SK-N-MC (cell line): ENCODE measurements at regions not wholly inside any gene's neighbourhood (a gene's known extent, or its start where the extent isn't known, plus 50 kb on each side); places are given as distances from the start of the nearest gene placed in this dataset.

Experiments used
- DNase-seq: peaks from one replicate; pipeline ENCODE4 v3.0.0-alpha.2; 2011; ENCODE audit warnings: low read depth, low spot score
- H3K27ac ChIP-seq: fragments of 200-600 bp; sonication (generic); 2 replicates; pipeline ENCODE4 v1.5.1; 2016; ENCODE audit warnings: mixed run types
- H3K36me3 ChIP-seq: fragments of 200-600 bp; sonication (generic); 2 replicates; pipeline ENCODE4 v1.6.1; 2017; ENCODE audit warnings: antibody characterized with exemption, low read length, mixed read lengths; ENCODE audit not compliant: insufficient read depth
- H3K4me3 ChIP-seq: fragments of 200-600 bp; sonication (generic); 2 replicates; pipeline ENCODE4 v1.5.1; 2016
- H3K9ac ChIP-seq: fragments of 200-600 bp; sonication (generic); 2 replicates; pipeline ENCODE4 v1.8.0; 2017; ENCODE audit warnings: mixed run types, mixed read lengths; ENCODE audit not compliant: insufficient read length
- H3K9me3 ChIP-seq: fragments of 200-600 bp; sonication (generic); 2 replicates; pipeline ENCODE4 v1.6.1; 2017; ENCODE audit warnings: low read depth, mild to moderate bottlenecking, antibody characterized with exemption, low read length, moderate library complexity, mixed read lengths
- EZH2 ChIP-seq: fragments of 200-600 bp; sonication (generic); IDR thresholded peaks from one replicate; pipeline ENCODE4 v1.6.1; 2017; ENCODE audit warnings: antibody characterized with exemption
- FOXP2 ChIP-seq: optimal IDR thresholded peaks from 2 replicates; pipeline ENCODE3; 2011; ENCODE audit warnings: mild to moderate bottlenecking, moderate library complexity; ENCODE audit not compliant: insufficient read depth; ENCODE audit errors: extremely low read length, control extremely low read depth
- POLR2AphosphoS5 ChIP-seq: IDR thresholded peaks from 2 replicates; pipeline ENCODE4 v1.6.1; 2012; ENCODE audit warnings: mild to moderate bottlenecking, low read depth, low read length, borderline replicate concordance

- no peak for TF ChIP-seq EZH2
- TF ChIP-seq POLR2AphosphoS5, result no peak
- TF ChIP-seq FOXP2, result no peak
- Histone ChIP-seq H3K27ac (no peak overlapping the region), H3K9me3 (no peaks in the 10 kb centered on the region)
Observed at GRCh38 chr2:6234702-6235101, 542.5 kb downstream of the SOX11 start.

GRCh38 chr2:6236317-6236716, 544.1 kb downstream of the SOX11 start:
- Histone ChIP-seq H3K9me3 (no peaks in the 10 kb centered on the region), H3K4me3 (no peak overlapping the region), H3K9ac (no peak overlapping the region), H3K36me3 (no peaks in the 10 kb centered on the region), H3K27ac (no peak overlapping the region)
- DNase-seq, result no peak
- TF ChIP-seq EZH2, result no peak
- TF ChIP-seq POLR2AphosphoS5, result no peak
- TF ChIP-seq FOXP2, result no peak

More at GRCh38 chr2:6234702-6235101, 542.5 kb downstream of the SOX11 start:
- DNase-seq, result no peak
- Histone ChIP-seq H3K9ac (no peak overlapping the region), H3K36me3 (no peaks in the 10 kb centered on the region), H3K4me3 (no peak overlapping the region)

- no peak overlapping the region for H3K27ac ChIP-seq
- no peak overlapping the region for H3K4me3 ChIP-seq
- H3K36me3 ChIP-seq, result no peaks in the 10 kb centered on the region
- no peaks in the 10 kb centered on the region for H3K9me3 ChIP-seq
- H3K9ac ChIP-seq, result no peak overlapping the region
- TF ChIP-seq EZH2, result no peak
- TF ChIP-seq FOXP2, result no peak
- TF ChIP-seq POLR2AphosphoS5, result no peak
- no peak for DNase-seq
Observed at GRCh38 chr2:6237039-6237660, 545.0 kb downstream of the SOX11 start.

GRCh38 chr2:6249557-6249956, 557.4 kb downstream of the SOX11 start:
- no peaks in the 10 kb centered on the region for H3K36me3 ChIP-seq
- no peak for TF ChIP-seq EZH2
- no peak for TF ChIP-seq FOXP2
- TF ChIP-seq POLR2AphosphoS5, result no peak
- H3K9ac ChIP-seq, result no peak overlapping the region
- H3K4me3 ChIP-seq, result no peak overlapping the region
- H3K27ac ChIP-seq, result no peak overlapping the region
- no peaks in the 10 kb centered on the region for H3K9me3 ChIP-seq
- no peak for DNase-seq

- no peak for TF ChIP-seq EZH2
- Histone ChIP-seq H3K4me3 (no peak overlapping the region), H3K9ac (no peak overlapping the region), H3K36me3 (no peaks in the 10 kb centered on the region), H3K27ac (no peak overlapping the region), H3K9me3 (no peaks in the 10 kb centered on the region)
- no peak for DNase-seq
Observed at GRCh38 chr2:6254441-6254840, 562.3 kb downstream of the SOX11 start.

GRCh38 chr2:6264198-6264597, 572.0 kb downstream of the SOX11 start:
- Histone ChIP-seq H3K4me3 (no peak overlapping the region), H3K27ac (no peak overlapping the region), H3K9me3 (0 out of 2 replicates have a peak, but pooled peaks cover 3% of the 10 kb centered on the region), H3K9ac (no peak overlapping the region), H3K36me3 (no peaks in the 10 kb centered on the region)
- DNase-seq, result no peak
- TF ChIP-seq FOXP2 (no peak), POLR2AphosphoS5 (no peak), EZH2 (no peak)

- no peak overlapping the region for H3K9ac ChIP-seq
- H3K4me3 ChIP-seq, result no peak overlapping the region
- no peak for DNase-seq
- no peaks in the 10 kb centered on the region for H3K9me3 ChIP-seq
- H3K27ac ChIP-seq, result no peak overlapping the region
- H3K36me3 ChIP-seq, result no peaks in the 10 kb centered on the region
- TF ChIP-seq FOXP2 (no peak), EZH2 (no peak), POLR2AphosphoS5 (no peak)
Observed at GRCh38 chr2:6281524-6281923, 584.2 kb downstream of the CMPK2 start.

GRCh38 chr2:6283259-6283658, 582.4 kb downstream of the CMPK2 start:
- no peak for TF ChIP-seq POLR2AphosphoS5
- no peak for TF ChIP-seq FOXP2
- TF ChIP-seq EZH2, result no peak
- DNase-seq, result no peak
- no peak overlapping the region for H3K9ac ChIP-seq
- H3K4me3 ChIP-seq, result no peak overlapping the region
- no peaks in the 10 kb centered on the region for H3K36me3 ChIP-seq
- no peaks in the 10 kb centered on the region for H3K9me3 ChIP-seq
- H3K27ac ChIP-seq, result no peak overlapping the region

- Histone ChIP-seq H3K27ac (no peak overlapping the region), H3K36me3 (no peaks in the 10 kb centered on the region), H3K4me3 (no peak overlapping the region), H3K9me3 (no peaks in the 10 kb centered on the region), H3K9ac (no peak overlapping the region)
- TF ChIP-seq FOXP2, result no peak
- TF ChIP-seq EZH2, result no peak
- TF ChIP-seq POLR2AphosphoS5, result no peak
- DNase-seq, result no peak
Observed at GRCh38 chr2:6287406-6287805, 578.3 kb downstream of the CMPK2 start.
